Upper lobe of left lung (tissue), 6 donors: ENCODE measurements at regions not wholly inside any gene's neighbourhood (a gene's known extent, or its start where the extent isn't known, plus 50 kb on each side); places are given as distances from the start of the nearest gene placed in this dataset.

Experiments
- ATAC-seq, 2 donors: fragments of 200-7000 bp; cut with Tn5 transposase; one replicate each; pipeline ENCODE4 v1.9.1; 2022; ENCODE audit warnings: mild to moderate bottlenecking in 2 of 2, moderate library complexity in 2 of 2; ENCODE audit not compliant: low FRiP score in 2 of 2
- DNase-seq, 2 donors: peaks; one replicate each; pipeline ENCODE4 v3.0.0-alpha.2; 2019 to 2020
- H3K27ac ChIP-seq, 4 donors: fragments of 200-600 bp; sonication (generic); one replicate each; pipeline ENCODE4 v1.5.1; 2016 to 2019
- H3K27me3 ChIP-seq, 4 donors: fragments of 200-600 bp; sonication (generic); one replicate each; pipeline ENCODE4 v1.5.1; 2017 to 2019
- H3K36me3 ChIP-seq, 4 donors: fragments of 200-600 bp; sonication (generic); one replicate each; pipeline ENCODE4 v1.5.1; 2016 to 2019
- H3K4me1 ChIP-seq, 4 donors: fragments of 200-600 bp; sonication (generic); one replicate each; pipeline ENCODE4 v1.5.1; 2018 to 2019
- H3K4me3 ChIP-seq, 4 donors: fragments of 200-600 bp; sonication (generic); one replicate each; pipeline ENCODE4 v1.5.1; 2017 to 2019; ENCODE audit warnings: mild to moderate bottlenecking in 2 of 4, moderate library complexity in 1 of 4
- H3K9me3 ChIP-seq, 4 donors: fragments of 200-600 bp; sonication (generic); one replicate each; pipeline ENCODE4 v1.5.1; 2018 to 2019
- EP300 ChIP-seq, 4 donors: sonication (generic); formaldehyde crosslinking; IDR thresholded peaks; one replicate each; pipeline ENCODE4 v1.5.1; 2017; ENCODE audit warnings: antibody characterized with exemption in 4 of 4, control low read depth in 2 of 4
- POLR2A ChIP-seq, 4 donors: fragments of 450-650 bp; IDR thresholded peaks; one replicate each; pipeline ENCODE4 v1.5.1; 2016 to 2017; ENCODE audit warnings: antibody characterized with exemption in 4 of 4, mild to moderate bottlenecking in 2 of 4
- POLR2AphosphoS5 ChIP-seq, 2 donors: sonication (generic); formaldehyde crosslinking; IDR thresholded peaks; one replicate each; pipeline ENCODE4 v1.5.1; 2017; ENCODE audit warnings: antibody characterized with exemption in 2 of 2
- WGBS, 2 donors: methylation state at CpG; one replicate each; pipeline ENCODE4 v1.1.5; 2017 to 2018; 5-methylcytosine and 5-hydroxymethylcytosine counted together
- TF ChIP-seq, protein P1 (sequence below), 6 experiments: fragments of 450-650 bp in 4 of 6; fragments of 200-600 bp in 2 of 6; sonication (generic) in 2 of 6; IDR thresholded peaks; one replicate each; pipeline ENCODE4 v1.5.1; 2016 to 2019; ENCODE audit warnings: antibody characterized with exemption in 6 of 6
- donor health status: DM: no; HTN: no; CAD: no; lungs with moderate emphysema.
- donor health status: DM: no; HTN: yes; CAD: no; lungs with severe emphysema.

- WGBS, 2 donors = 87 to 91% methylated on average over 2 of the region's 2 CpGs
These were observed 300.9 kb downstream of the PYDC2 start for GRCh38 chr3:191761906-191762305.

GRCh38 chr3:191762323-191762960 is 301.5 kb downstream of the PYDC2 start:
- ATAC-seq (no peak), DNase-seq (no peak)
- H3K27me3 ChIP-seq = no peaks in the 10 kb centered on the region
- TF ChIP-seq POLR2AphosphoS5 (IDR thresholded peaks at IDR 0.05) = no peak
- TF ChIP-seq, protein P1, sequence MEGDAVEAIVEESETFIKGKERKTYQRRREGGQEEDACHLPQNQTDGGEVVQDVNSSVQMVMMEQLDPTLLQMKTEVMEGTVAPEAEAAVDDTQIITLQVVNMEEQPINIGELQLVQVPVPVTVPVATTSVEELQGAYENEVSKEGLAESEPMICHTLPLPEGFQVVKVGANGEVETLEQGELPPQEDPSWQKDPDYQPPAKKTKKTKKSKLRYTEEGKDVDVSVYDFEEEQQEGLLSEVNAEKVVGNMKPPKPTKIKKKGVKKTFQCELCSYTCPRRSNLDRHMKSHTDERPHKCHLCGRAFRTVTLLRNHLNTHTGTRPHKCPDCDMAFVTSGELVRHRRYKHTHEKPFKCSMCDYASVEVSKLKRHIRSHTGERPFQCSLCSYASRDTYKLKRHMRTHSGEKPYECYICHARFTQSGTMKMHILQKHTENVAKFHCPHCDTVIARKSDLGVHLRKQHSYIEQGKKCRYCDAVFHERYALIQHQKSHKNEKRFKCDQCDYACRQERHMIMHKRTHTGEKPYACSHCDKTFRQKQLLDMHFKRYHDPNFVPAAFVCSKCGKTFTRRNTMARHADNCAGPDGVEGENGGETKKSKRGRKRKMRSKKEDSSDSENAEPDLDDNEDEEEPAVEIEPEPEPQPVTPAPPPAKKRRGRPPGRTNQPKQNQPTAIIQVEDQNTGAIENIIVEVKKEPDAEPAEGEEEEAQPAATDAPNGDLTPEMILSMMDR (IDR thresholded peaks at IDR 0.05) = no peak
- no peak for TF ChIP-seq EP300 (IDR thresholded peaks at IDR 0.05)
- TF ChIP-seq POLR2A (IDR thresholded peaks at IDR 0.05) = no peak
- 59 to 65% methylated on average over 5 of the region's 5 CpGs for WGBS, 2 donors
- H3K4me1 ChIP-seq = peaks cover 0 to 5% (median 0%) of the 10 kb centered on the region in 4 donors
- no peak overlapping the region for H3K4me3 ChIP-seq
- no peaks in the 10 kb centered on the region for H3K9me3 ChIP-seq
- no peak overlapping the region for H3K27ac ChIP-seq
- H3K36me3 ChIP-seq = no peaks in the 10 kb centered on the region

More at GRCh38 chr3:191761906-191762305, 300.9 kb downstream of the PYDC2 start:
- Histone ChIP-seq H3K9me3 (no peaks in the 10 kb centered on the region), H3K36me3 (no peaks in the 10 kb centered on the region), H3K27me3 (no peaks in the 10 kb centered on the region), H3K4me3 (no peak overlapping the region), H3K27ac (no peak overlapping the region), H3K4me1 (peaks cover 0 to 5% (median 0%) of the 10 kb centered on the region in 4 donors)
- DNase-seq = no peak
- ATAC-seq = no peak
- TF ChIP-seq, protein P1 (IDR thresholded peaks at IDR 0.05) = no peak
- TF ChIP-seq POLR2A (IDR thresholded peaks at IDR 0.05) = no peak
- no peak for TF ChIP-seq POLR2AphosphoS5 (IDR thresholded peaks at IDR 0.05)
- no peak for TF ChIP-seq EP300 (IDR thresholded peaks at IDR 0.05)

- no peaks in the 10 kb centered on the region for H3K4me1 ChIP-seq
- H3K27ac ChIP-seq = no peak overlapping the region
- WGBS, 2 donors = 70 to 78% methylated on average over 2 of the region's 2 CpGs
- H3K4me3 ChIP-seq = no peak overlapping the region
- no peaks in the 10 kb centered on the region for H3K27me3 ChIP-seq
- TF ChIP-seq POLR2A (IDR thresholded peaks at IDR 0.05) (no peak), POLR2AphosphoS5 (IDR thresholded peaks at IDR 0.05) (no peak), EP300 (IDR thresholded peaks at IDR 0.05) (no peak)
- TF ChIP-seq, protein P1 (IDR thresholded peaks at IDR 0.05) = no peak
- H3K36me3 ChIP-seq = no peaks in the 10 kb centered on the region
- DNase-seq (no peak), ATAC-seq (no peak)
- H3K9me3 ChIP-seq = no peaks in the 10 kb centered on the region
These were observed 307.5 kb downstream of the PYDC2 start for GRCh38 chr3:191768421-191768820.

GRCh38 chr3:191770541-191770940 is 309.6 kb downstream of the PYDC2 start:
- H3K27ac ChIP-seq = no peak overlapping the region
- no peak for ATAC-seq
- no peaks in the 10 kb centered on the region for H3K4me1 ChIP-seq
- DNase-seq = no peak
- H3K27me3 ChIP-seq = no peaks in the 10 kb centered on the region
- H3K36me3 ChIP-seq = no peaks in the 10 kb centered on the region
- no peak overlapping the region for H3K4me3 ChIP-seq
- no peaks in the 10 kb centered on the region for H3K9me3 ChIP-seq
- TF ChIP-seq POLR2AphosphoS5 (IDR thresholded peaks at IDR 0.05) = no peak
- 57 to 59% methylated on average over 1 of the region's 1 CpG for WGBS, 2 donors

DNA sequence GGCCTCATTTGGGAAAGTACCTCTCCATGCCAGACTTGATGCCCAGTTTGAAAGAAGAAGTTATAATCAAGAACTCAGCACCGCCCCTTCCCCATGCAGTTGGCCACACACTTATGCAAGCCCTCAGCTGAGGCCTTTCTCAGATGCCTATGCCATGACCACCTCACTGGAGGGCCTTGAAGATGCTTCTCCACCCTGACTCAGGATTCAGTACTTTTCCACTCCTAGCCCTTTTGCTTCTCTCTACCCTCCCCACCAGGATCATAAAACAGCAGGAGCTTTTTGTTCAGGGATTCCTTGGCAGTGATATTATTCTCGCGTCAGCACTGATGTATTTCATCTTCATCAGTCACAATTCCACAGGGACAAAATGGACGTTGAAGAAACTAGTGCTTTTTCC is 313.5 kb downstream of the PYDC2 start:
- Histone ChIP-seq H3K4me1 (no peaks in the 10 kb centered on the region), H3K27ac (no peak overlapping the region), H3K4me3 (no peak overlapping the region), H3K27me3 (no peaks in the 10 kb centered on the region), H3K36me3 (no peaks in the 10 kb centered on the region), H3K9me3 (no peaks in the 10 kb centered on the region)
- ATAC-seq (no peak), DNase-seq (no peak)
- TF ChIP-seq, protein P1 (IDR thresholded peaks at IDR 0.05) = no peak
- TF ChIP-seq POLR2A (IDR thresholded peaks at IDR 0.05) = no peak
- no peak for TF ChIP-seq EP300 (IDR thresholded peaks at IDR 0.05)
- no peak for TF ChIP-seq POLR2AphosphoS5 (IDR thresholded peaks at IDR 0.05)
- WGBS, 2 donors = 68 to 71% methylated on average over 4 of the region's 4 CpGs
